ENCODE measurements at regions not wholly inside any gene's neighbourhood (a gene's known extent, or its start where the extent isn't known, plus 50 kb on each side); places are given as distances from the start of the nearest gene placed in this dataset.

DNA sequence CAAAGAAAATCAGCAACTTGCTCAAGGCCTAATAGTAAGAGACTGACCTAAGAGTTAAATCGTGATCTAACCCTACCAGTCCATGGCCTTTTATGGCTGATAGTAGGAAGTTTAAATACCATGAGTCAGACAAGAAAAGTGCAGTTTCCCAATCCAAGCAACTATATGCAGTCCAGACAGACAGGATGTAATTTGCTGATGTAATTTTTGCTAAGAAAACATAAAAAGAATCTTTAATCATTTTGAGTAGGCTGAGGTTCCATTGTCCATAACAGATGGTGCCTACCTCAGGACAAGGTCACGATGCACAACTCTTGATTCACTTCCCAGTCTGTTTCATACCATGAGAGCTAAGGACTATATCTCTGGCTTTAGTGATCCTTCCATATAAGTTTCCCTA is 317.5 kb upstream of the GRIA3 start:
- WGBS, 2 donors = 47 to 64% methylated on average over 2 of the region's 2 CpGs
- ATAC-seq (ENCODE audit: low FRiP score in 2 of 2) = no peak
- no peak for TF ChIP-seq POLR2A (IDR thresholded peaks at IDR 0.05)
- TF ChIP-seq CTCF (IDR thresholded peaks at IDR 0.05) = no peak
- TF ChIP-seq POLR2AphosphoS5 (IDR thresholded peaks at IDR 0.05) = no peak
- no peak for TF ChIP-seq EP300 (IDR thresholded peaks at IDR 0.05)
- no peaks in the 10 kb centered on the region for H3K36me3 ChIP-seq
- H3K4me3 ChIP-seq = no peak overlapping the region
- no peak for DNase-seq
- H3K9me3 ChIP-seq = no peaks in the 10 kb centered on the region
- H3K27me3 ChIP-seq = no peaks in the 10 kb centered on the region
- H3K27ac ChIP-seq = no peak overlapping the region
- H3K4me1 ChIP-seq = no peaks in the 10 kb centered on the region

DNA sequence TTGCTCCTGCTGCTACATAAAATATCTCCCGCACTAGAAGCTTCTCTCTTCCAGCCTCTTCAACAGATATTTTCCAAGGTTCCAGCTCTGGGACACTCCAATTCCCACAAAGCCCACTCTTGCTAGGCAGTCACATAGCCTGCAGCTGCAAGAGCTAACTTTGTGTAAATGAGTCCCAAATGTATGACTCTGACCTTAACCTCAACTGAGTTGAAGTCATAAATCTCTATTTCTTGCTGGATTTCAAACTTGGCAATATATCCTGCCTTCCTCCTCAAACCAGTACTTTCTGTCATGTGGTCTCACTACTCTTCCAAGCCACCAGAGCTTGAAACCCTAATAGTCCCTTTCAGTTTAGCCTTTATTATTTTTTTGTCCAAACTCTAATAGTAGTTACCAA is 315.4 kb upstream of the GRIA3 start:
- no peak for TF ChIP-seq EP300 (IDR thresholded peaks at IDR 0.05)
- no peaks in the 10 kb centered on the region for H3K27me3 ChIP-seq
- no peak overlapping the region for H3K4me3 ChIP-seq
- WGBS, 2 donors = 52 to 57% methylated on average over 1 of the region's 1 CpG
- ATAC-seq (ENCODE audit: low FRiP score in 2 of 2) (no peak), DNase-seq (no peak)
- H3K9me3 ChIP-seq = no peaks in the 10 kb centered on the region
- no peak overlapping the region for H3K27ac ChIP-seq
- no peaks in the 10 kb centered on the region for H3K36me3 ChIP-seq
- H3K4me1 ChIP-seq = no peaks in the 10 kb centered on the region

DNA sequence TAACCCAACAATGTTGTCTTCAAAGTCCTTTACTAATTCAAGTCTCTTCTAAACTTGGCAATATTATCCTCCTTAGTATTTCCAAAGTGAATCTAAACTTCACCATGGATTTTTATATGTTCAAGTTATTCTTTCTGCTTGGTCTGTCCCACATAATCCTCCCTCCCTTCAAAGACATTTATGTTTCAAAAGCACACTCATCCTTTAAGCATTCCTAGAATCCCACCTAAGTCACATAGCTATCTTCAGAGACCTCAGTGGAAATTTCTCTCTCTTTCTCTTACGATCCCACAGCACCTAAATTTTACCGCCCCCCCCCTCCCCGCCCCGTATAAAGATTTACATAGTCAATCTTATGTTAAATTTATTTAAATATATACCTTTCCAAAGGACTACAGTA is 314.9 kb upstream of the GRIA3 start:
- no peak for ATAC-seq (ENCODE audit: low FRiP score in 2 of 2)
- no peak for DNase-seq
- TF ChIP-seq CTCF (IDR thresholded peaks at IDR 0.05) = no peak
- no peak for TF ChIP-seq POLR2AphosphoS5 (IDR thresholded peaks at IDR 0.05)
- TF ChIP-seq POLR2A (IDR thresholded peaks at IDR 0.05) = no peak
- TF ChIP-seq EP300 (IDR thresholded peaks at IDR 0.05) = no peak
- no peak overlapping the region for H3K4me3 ChIP-seq
- no peaks in the 10 kb centered on the region for H3K27me3 ChIP-seq
- no peak overlapping the region for H3K27ac ChIP-seq
- WGBS, 2 donors = 67 to 93% methylated on average over 4 of the region's 4 CpGs
- no peaks in the 10 kb centered on the region for H3K36me3 ChIP-seq
- H3K9me3 ChIP-seq = no peaks in the 10 kb centered on the region
- H3K4me1 ChIP-seq = no peaks in the 10 kb centered on the region

DNA sequence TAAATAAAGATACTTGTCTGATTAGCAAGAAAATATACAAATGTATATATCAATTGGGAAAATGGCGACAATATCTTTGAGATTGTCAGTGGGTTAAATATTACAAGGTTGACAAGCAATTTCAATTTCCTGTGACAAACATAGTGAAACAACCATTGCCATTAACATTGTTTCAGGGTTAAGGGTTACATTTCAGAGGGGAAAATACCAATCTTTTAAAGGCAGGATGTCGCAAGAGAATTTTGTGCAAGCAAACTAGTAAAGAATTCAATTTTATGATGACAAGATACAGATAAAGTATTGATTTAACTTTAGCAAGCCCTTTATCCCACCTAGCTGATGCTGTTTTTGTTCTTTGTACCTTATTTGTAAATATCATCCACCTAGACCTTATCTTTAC is 305.8 kb upstream of the GRIA3 start:
- H3K27ac ChIP-seq = no peak overlapping the region
- H3K4me1 ChIP-seq = no peaks in the 10 kb centered on the region
- 81 to 83% methylated on average over 2 of the region's 2 CpGs for WGBS, 2 donors
- no peaks in the 10 kb centered on the region for H3K27me3 ChIP-seq
- H3K9me3 ChIP-seq = no peaks in the 10 kb centered on the region
- ATAC-seq (ENCODE audit: low FRiP score in 2 of 2) (no peak), DNase-seq (no peak)
- no peak overlapping the region for H3K4me3 ChIP-seq
- H3K36me3 ChIP-seq = no peaks in the 10 kb centered on the region
- TF ChIP-seq EP300 (IDR thresholded peaks at IDR 0.05) (no peak), POLR2A (IDR thresholded peaks at IDR 0.05) (no peak)

DNA sequence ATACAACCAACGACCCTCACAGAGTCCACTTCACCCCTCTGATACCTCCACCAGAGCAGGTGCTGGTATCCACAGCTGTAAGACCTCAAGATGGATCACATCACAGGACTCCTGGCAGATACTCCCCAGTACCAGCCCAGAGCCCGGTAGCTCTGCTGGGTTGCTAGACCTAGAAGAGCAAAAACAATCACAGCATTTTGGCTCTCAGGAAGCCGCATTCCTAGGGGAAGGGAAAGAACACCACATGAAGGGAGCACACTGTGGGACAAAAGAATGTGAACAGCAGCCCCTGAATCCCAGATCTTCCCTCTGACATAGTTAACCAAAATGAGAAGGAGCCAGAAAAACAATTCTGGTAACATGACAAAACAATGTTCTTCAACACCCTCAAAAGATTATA is 303.1 kb upstream of the GRIA3 start:
- Histone ChIP-seq H3K27me3 (no peaks in the 10 kb centered on the region), H3K36me3 (no peaks in the 10 kb centered on the region), H3K4me3 (no peak overlapping the region), H3K4me1 (no peaks in the 10 kb centered on the region), H3K9me3 (no peaks in the 10 kb centered on the region), H3K27ac (no peak overlapping the region)
- 65 to 81% methylated on average over 2 to 3 of the region's 3 CpGs for WGBS, 2 donors
- TF ChIP-seq CTCF (IDR thresholded peaks at IDR 0.05) (no peak), POLR2A (IDR thresholded peaks at IDR 0.05) (no peak)
- ATAC-seq (ENCODE audit: low FRiP score in 2 of 2) (no peak), DNase-seq (no peak)

DNA sequence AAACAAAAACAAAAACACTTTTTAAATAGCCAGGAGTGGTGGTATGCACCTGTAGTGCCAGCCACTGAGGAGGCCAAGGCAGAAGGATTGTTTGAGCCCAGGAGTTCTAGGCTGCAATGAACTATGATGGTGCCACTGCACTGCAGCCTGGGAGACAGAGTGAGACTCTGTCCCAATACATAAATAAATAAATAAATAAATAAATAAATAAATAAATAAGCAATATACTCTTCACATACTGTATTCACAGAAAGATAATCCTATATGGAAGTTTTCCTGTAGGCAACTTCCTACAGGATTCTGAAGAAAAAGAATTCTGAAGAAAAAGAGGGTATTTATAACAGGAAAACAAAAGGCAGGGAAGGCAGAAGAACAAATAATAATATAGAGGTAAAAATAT is 293.3 kb upstream of the GRIA3 start:
- TF ChIP-seq EP300 (IDR thresholded peaks at IDR 0.05) (no peak), POLR2A (IDR thresholded peaks at IDR 0.05) (no peak), POLR2AphosphoS5 (IDR thresholded peaks at IDR 0.05) (no peak), CTCF (IDR thresholded peaks at IDR 0.05) (no peak)
- H3K27me3 ChIP-seq = no peaks in the 10 kb centered on the region
- DNase-seq (no peak), ATAC-seq (ENCODE audit: low FRiP score in 2 of 2) (no peak)
- no peaks in the 10 kb centered on the region for H3K9me3 ChIP-seq
- H3K4me1 ChIP-seq = no peaks in the 10 kb centered on the region
- H3K36me3 ChIP-seq = no peaks in the 10 kb centered on the region
- H3K4me3 ChIP-seq = no peak overlapping the region
- no peak overlapping the region for H3K27ac ChIP-seq
